Hepatocyte (in vitro differentiated cells): ENCODE measurements at regions not wholly inside any gene's neighbourhood (a gene's known extent, or its start where the extent isn't known, plus 50 kb on each side); places are given as distances from the start of the nearest gene placed in this dataset.

Experiments used
- DNase-seq: peaks from one replicate; pipeline ENCODE4 v3.0.0-alpha.2; 2016; ENCODE audit warnings: low spot score
- H2AFZ ChIP-seq: fragments of 200-600 bp; sonication (generic); 2 replicates; pipeline ENCODE4 v1.6.0; 2016; ENCODE audit warnings: antibody characterized with exemption, mild to moderate bottlenecking
- H3K27ac ChIP-seq: fragments of 200-600 bp; sonication (generic); 2 replicates; pipeline ENCODE4 v1.5.1; 2016; ENCODE audit warnings: mild to moderate bottlenecking
- H3K27me3 ChIP-seq: fragments of 200-600 bp; sonication (generic); 2 replicates; pipeline ENCODE4 v1.6.1; 2016
- H3K36me3 ChIP-seq: fragments of 200-600 bp; sonication (generic); replicated peaks from 2 replicates; pipeline ENCODE4 v1.5.1; 2016; ENCODE audit warnings: low read depth; ENCODE audit not compliant: insufficient read depth
- H3K4me1 ChIP-seq: fragments of 200-600 bp; sonication (generic); 2 replicates; pipeline ENCODE4 v1.5.1; 2016; ENCODE audit warnings: mild to moderate bottlenecking, moderate library complexity; ENCODE audit not compliant: insufficient read depth
- H3K4me2 ChIP-seq: fragments of 200-600 bp; sonication (generic); 2 replicates; pipeline ENCODE4 v1.6.0; 2016
- H3K4me3 ChIP-seq: fragments of 200-600 bp; sonication (generic); 2 replicates; pipeline ENCODE4 v1.5.1; 2016; ENCODE audit warnings: mild to moderate bottlenecking
- H3K79me2 ChIP-seq: fragments of 200-600 bp; sonication (generic); 2 replicates; pipeline ENCODE4 v1.6.0; 2017; ENCODE audit warnings: mild to moderate bottlenecking
- H3K9me2 ChIP-seq: fragments of 200-600 bp; sonication (generic); replicated peaks from 2 replicates; pipeline ENCODE4 v1.6.0; 2017; ENCODE audit warnings: mild to moderate bottlenecking; ENCODE audit not compliant: insufficient read depth
- H3K9me3 ChIP-seq: fragments of 200-600 bp; sonication (generic); 2 replicates; pipeline ENCODE4 v1.5.1; 2016; ENCODE audit warnings: low read depth, mild to moderate bottlenecking
- H4K20me1 ChIP-seq: fragments of 200-600 bp; sonication (generic); 2 replicates; pipeline ENCODE4 v1.6.0; 2016; ENCODE audit warnings: mild to moderate bottlenecking; ENCODE audit not compliant: insufficient read depth, poor library complexity, severe bottlenecking
- EZH2 ChIP-seq: fragments of 200-600 bp; sonication (generic); IDR thresholded peaks from 2 replicates; pipeline ENCODE4 v1.6.1; 2016; ENCODE audit warnings: antibody characterized with exemption, mild to moderate bottlenecking, borderline replicate concordance
- EZH2phosphoT487 ChIP-seq: fragments of 200-600 bp; sonication (generic); IDR thresholded peaks from one replicate; pipeline ENCODE4 v1.6.1; 2018; ENCODE audit warnings: antibody characterized with exemption, mild to moderate bottlenecking, low read depth, moderate library complexity; ENCODE audit not compliant: unreplicated experiment, severe bottlenecking
- WGBS: methylation state at CpG from one replicate; pipeline ENCODE4 v1.1.6; 2016; ENCODE audit warnings: low lambda C conversion rate; ENCODE audit errors: missing lambda C conversion rate; 5-methylcytosine and 5-hydroxymethylcytosine counted together
- TF ChIP-seq, protein P1 (sequence below): fragments of 200-600 bp; sonication (generic); IDR thresholded peaks from 2 replicates; pipeline ENCODE4 v1.5.1; 2016; ENCODE audit warnings: antibody characterized with exemption, mild to moderate bottlenecking; ENCODE audit not compliant: poor library complexity

DNA sequence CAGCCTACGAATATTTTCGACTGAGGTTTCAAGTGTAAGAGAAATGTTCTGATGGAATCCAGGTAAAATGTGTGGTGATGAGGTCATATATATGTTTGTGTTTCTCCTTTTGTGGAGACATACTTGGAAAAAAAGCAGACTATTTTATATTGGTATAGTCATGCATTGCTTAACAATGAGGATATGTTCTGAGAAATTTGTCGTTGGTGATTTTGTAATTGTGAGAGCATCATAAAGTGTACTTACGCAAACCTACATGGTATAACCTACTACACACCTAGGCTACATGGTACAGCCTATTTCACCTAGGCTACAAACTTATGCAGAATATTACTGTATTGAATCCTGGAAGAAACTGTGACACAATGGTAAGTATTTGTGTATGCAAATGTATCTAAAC, 1849.9 kb upstream of the CELF4 start:
- Histone ChIP-seq H3K9me3 (no peaks in the 10 kb centered on the region), H3K27ac (no peak overlapping the region), H3K9me2 (no peaks in the 10 kb centered on the region), H3K79me2 (no peaks in the 10 kb centered on the region), H2AFZ (no peak overlapping the region), H4K20me1 (no peaks in the 10 kb centered on the region), H3K36me3 (no peaks in the 10 kb centered on the region), H3K4me1 (no peaks in the 10 kb centered on the region), H3K4me2 (no peak overlapping the region), H3K4me3 (no peak overlapping the region), H3K27me3 (no peaks in the 10 kb centered on the region)
- WGBS, result 92% methylated on average over 4 of the region's 4 CpGs
- DNase-seq, result no peak
- TF ChIP-seq EZH2 (no peak), EZH2phosphoT487 (no peak)
- TF ChIP-seq, protein P1, sequence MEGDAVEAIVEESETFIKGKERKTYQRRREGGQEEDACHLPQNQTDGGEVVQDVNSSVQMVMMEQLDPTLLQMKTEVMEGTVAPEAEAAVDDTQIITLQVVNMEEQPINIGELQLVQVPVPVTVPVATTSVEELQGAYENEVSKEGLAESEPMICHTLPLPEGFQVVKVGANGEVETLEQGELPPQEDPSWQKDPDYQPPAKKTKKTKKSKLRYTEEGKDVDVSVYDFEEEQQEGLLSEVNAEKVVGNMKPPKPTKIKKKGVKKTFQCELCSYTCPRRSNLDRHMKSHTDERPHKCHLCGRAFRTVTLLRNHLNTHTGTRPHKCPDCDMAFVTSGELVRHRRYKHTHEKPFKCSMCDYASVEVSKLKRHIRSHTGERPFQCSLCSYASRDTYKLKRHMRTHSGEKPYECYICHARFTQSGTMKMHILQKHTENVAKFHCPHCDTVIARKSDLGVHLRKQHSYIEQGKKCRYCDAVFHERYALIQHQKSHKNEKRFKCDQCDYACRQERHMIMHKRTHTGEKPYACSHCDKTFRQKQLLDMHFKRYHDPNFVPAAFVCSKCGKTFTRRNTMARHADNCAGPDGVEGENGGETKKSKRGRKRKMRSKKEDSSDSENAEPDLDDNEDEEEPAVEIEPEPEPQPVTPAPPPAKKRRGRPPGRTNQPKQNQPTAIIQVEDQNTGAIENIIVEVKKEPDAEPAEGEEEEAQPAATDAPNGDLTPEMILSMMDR, result no peak

DNA sequence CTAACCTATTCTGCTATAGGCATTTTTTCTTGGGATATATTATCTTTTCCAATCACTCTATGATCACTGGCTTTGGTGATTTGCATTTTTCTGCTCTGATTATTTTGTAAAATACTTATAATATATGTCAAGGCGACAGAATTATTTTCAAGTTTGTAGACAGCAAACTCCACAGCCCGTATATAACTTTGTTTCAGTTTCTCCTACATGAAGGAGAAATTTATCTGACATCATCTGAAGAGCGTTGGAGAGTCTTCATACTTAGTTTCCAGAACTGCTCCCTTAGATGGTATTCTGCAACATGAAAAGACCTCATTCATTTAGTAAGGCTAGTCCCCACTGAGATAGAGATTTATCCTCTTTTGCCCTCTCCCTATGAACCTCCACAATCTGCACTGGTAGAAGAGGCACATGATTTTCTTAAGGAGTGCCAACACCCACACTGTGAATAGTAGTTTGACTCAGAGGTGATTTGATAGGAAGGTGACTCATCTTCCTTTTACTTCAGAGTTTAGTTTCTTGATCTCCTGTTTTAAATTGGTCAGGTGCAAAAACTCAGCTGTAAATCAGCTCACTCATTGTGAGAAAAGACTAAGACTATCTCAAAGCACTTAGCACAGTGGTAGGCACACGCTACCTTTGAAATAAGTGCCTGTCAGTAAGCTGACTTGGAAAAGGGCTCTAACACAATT, 1848.6 kb upstream of the CELF4 start:
- no peak overlapping the region for H3K4me3 ChIP-seq
- H3K4me2 ChIP-seq, result no peak overlapping the region
- H3K9me3 ChIP-seq, result no peaks in the 10 kb centered on the region
- no peaks in the 10 kb centered on the region for H3K36me3 ChIP-seq
- 92% methylated on average over 4 of the region's 4 CpGs for WGBS
- DNase-seq, result peak; percentile 29
- H3K27me3 ChIP-seq, result no peaks in the 10 kb centered on the region
- H3K9me2 ChIP-seq, result no peaks in the 10 kb centered on the region
- H2AFZ ChIP-seq, result no peak overlapping the region
- no peak overlapping the region for H3K27ac ChIP-seq
- H4K20me1 ChIP-seq, result no peaks in the 10 kb centered on the region
- H3K4me1 ChIP-seq, result no peaks in the 10 kb centered on the region
- no peaks in the 10 kb centered on the region for H3K79me2 ChIP-seq
- TF ChIP-seq, protein P1, result no peak
- TF ChIP-seq EZH2phosphoT487 (no peak), EZH2 (no peak)

DNA sequence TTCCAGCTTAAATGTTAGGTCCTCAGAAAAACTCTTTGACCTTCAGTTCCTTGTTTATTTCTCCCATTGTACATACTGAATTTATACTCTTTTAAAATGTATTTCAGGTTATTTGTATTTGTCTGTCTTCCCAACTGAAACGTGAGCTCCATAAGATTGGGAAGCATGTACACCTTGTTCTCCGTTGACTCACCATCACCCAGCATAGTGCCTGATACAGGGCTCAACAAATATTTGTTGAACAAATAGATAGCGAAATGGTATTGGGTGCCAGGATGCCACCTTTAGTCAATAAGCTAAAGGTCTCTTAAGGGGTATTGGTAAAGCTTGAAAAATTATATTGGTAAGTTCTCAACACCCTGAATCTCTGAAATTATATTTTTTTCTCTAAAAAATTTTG, 1841.3 kb upstream of the CELF4 start:
- H3K4me1 ChIP-seq, result no peaks in the 10 kb centered on the region
- H3K36me3 ChIP-seq, result no peaks in the 10 kb centered on the region
- 56% methylated on average over 3 of the region's 3 CpGs for whole genome bisulfite sequencing
- H2AFZ ChIP-seq, result no peak overlapping the region
- H3K4me2 ChIP-seq, result no peak overlapping the region
- no peak for DNase-seq
- H3K4me3 ChIP-seq, result no peak overlapping the region
- H4K20me1 ChIP-seq, result no peaks in the 10 kb centered on the region
- H3K27me3 ChIP-seq, result no peaks in the 10 kb centered on the region
- H3K9me2 ChIP-seq, result no peaks in the 10 kb centered on the region
- H3K27ac ChIP-seq, result no peak overlapping the region
- no peaks in the 10 kb centered on the region for H3K79me2 ChIP-seq
- no peaks in the 10 kb centered on the region for H3K9me3 ChIP-seq
- TF ChIP-seq, protein P1, result no peak
- TF ChIP-seq EZH2phosphoT487 (no peak), EZH2 (no peak)

GRCh38 chr18:39403121-39403520, 1837.5 kb upstream of the CELF4 start:
- H3K27me3 ChIP-seq, result no peaks in the 10 kb centered on the region
- no peak for TF ChIP-seq EZH2
- TF ChIP-seq, protein P1, result no peak
- TF ChIP-seq EZH2phosphoT487, result no peak
- H3K4me3 ChIP-seq, result no peak overlapping the region
- WGBS, result 91% methylated on average over 2 of the region's 2 CpGs
- H3K9me3 ChIP-seq, result no peaks in the 10 kb centered on the region
- H3K79me2 ChIP-seq, result no peaks in the 10 kb centered on the region
- H3K36me3 ChIP-seq, result no peaks in the 10 kb centered on the region
- no peak for DNase-seq
- no peak overlapping the region for H3K27ac ChIP-seq
- no peaks in the 10 kb centered on the region for H3K4me1 ChIP-seq
- no peak overlapping the region for H3K4me2 ChIP-seq
- no peak overlapping the region for H2AFZ ChIP-seq
- no peaks in the 10 kb centered on the region for H3K9me2 ChIP-seq
- no peaks in the 10 kb centered on the region for H4K20me1 ChIP-seq
